ENCODE measurements at regions not wholly inside any gene's neighbourhood (a gene's known extent, or its start where the extent isn't known, plus 50 kb on each side); places are given as distances from the start of the nearest gene placed in this dataset.

GRCh38 chrX:99073551-99073950 lies 1336.5 kb downstream of the PCDH19 start (continued):
- TF ChIP-seq ZBTB6 (tag by site-specific recombination; IDR thresholded peaks at IDR 0.05), result no peak
- no peak for TF ChIP-seq ZNF585B (tag by site-specific recombination; IDR thresholded peaks at IDR 0.05)
- no peak for TF ChIP-seq ZNF23 (tag by site-specific recombination; IDR thresholded peaks at IDR 0.05; ENCODE audit: borderline replicate concordance)
- TF ChIP-seq ZNF639 (tag by site-specific recombination; IDR thresholded peaks at IDR 0.05), result no peak

- ChIA-PET CTCF (no interaction called here), POLR2A (no interaction called here)
- Histone ChIP-seq H3K9me3 (ENCODE audit: control insufficient read depth, insufficient read depth, low read depth, low read length) (no peaks in the 10 kb centered on the region), H3K4me1 (ENCODE audit: control insufficient read depth, insufficient read depth, low read length) (no peaks in the 10 kb centered on the region), H3K36me3 (ENCODE audit: control insufficient read depth in 2 of 2, insufficient read depth in 1 of 2, low read length in 2 of 2) (no peaks in the 10 kb centered on the region), H3K4me3 (ENCODE audit: low read depth, low read length) (no peak overlapping the region), H3K27ac (ENCODE audit: extremely low read depth, low read depth, low read length) (no peak overlapping the region)
- no peak for TF ChIP-seq ZNF394 (tag by site-specific recombination; IDR thresholded peaks at IDR 0.05; ENCODE audit: borderline replicate concordance)
- TF ChIP-seq ZSCAN4 (tag by site-specific recombination; IDR thresholded peaks at IDR 0.05), result no peak
- no peak for TF ChIP-seq ZNF266 (tag by site-specific recombination; IDR thresholded peaks at IDR 0.05; ENCODE audit: low read depth)
- no peak for TF ChIP-seq ZNF157 (tag by site-specific recombination; IDR thresholded peaks at IDR 0.05)
- no peak for TF ChIP-seq ZNF404 (tag by site-specific recombination; IDR thresholded peaks at IDR 0.05)
- no peak for TF ChIP-seq ZNF501 (tag by site-specific recombination; IDR thresholded peaks at IDR 0.05)
- TF ChIP-seq ZNF670 (tag by site-specific recombination; IDR thresholded peaks at IDR 0.05; ENCODE audit: low read depth), result no peak
- TF ChIP-seq ZBTB44 (tag by site-specific recombination; IDR thresholded peaks at IDR 0.05), result no peak
- TF ChIP-seq ZSCAN16 (tag by site-specific recombination; IDR thresholded peaks at IDR 0.05), result no peak
- no peak for TF ChIP-seq ZNF311 (tag by site-specific recombination; IDR thresholded peaks at IDR 0.05; ENCODE audit: borderline replicate concordance)
- TF ChIP-seq ZNF169 (tag by site-specific recombination; IDR thresholded peaks at IDR 0.05), result no peak
- no peak for TF ChIP-seq KLF16 (tag by site-specific recombination; IDR thresholded peaks at IDR 0.05)
- no peak for TF ChIP-seq ZNF416 (tag by site-specific recombination; IDR thresholded peaks at IDR 0.05)
- TF ChIP-seq ZNF362 (tag by site-specific recombination; IDR thresholded peaks at IDR 0.05), result no peak
- TF ChIP-seq OSR2 (tag by site-specific recombination; IDR thresholded peaks at IDR 0.05), result no peak
Measured at GRCh38 chrX:99051639-99052038, 1358.4 kb downstream of the PCDH19 start.

All from HEK293 (cell line).